Fibroblast of villous mesenchyme (primary cell): ENCODE measurements at regions not wholly inside any gene's neighbourhood (a gene's known extent, or its start where the extent isn't known, plus 50 kb on each side); places are given as distances from the start of the nearest gene placed in this dataset.
A peak's percentile ranks its signal among the peaks of the same experiment; 100 is the strongest.
"Not testable (repeated sequence)": the region's sequence is repeated elsewhere in the genome, so short reads cannot be mapped to it uniquely, and the experiment has no call there.

ENCODE experiments used
- DNase-seq: peaks from one replicate; pipeline ENCODE4 v3.0.0-alpha.2; 2010; ENCODE audit warnings: low read depth
- H3K4me3 ChIP-seq: 2 replicates; pipeline ENCODE4 v1.5.1; 2011; ENCODE audit warnings: low read depth, mild to moderate bottlenecking, low read length
- CTCF ChIP-seq: IDR thresholded peaks from 2 replicates; pipeline ENCODE4 v1.5.1; 2012; ENCODE audit warnings: low read depth, mild to moderate bottlenecking, low read length; ENCODE audit not compliant: insufficient read depth

- no peak for DNase-seq
- TF ChIP-seq CTCF, result no peak
- H3K4me3 ChIP-seq, result no peak overlapping the region
Measured at GRCh38 chr6:134753001-134753400, 196.9 kb downstream of the ALDH8A1 start.

- no peak for TF ChIP-seq CTCF
- no peak overlapping the region for H3K4me3 ChIP-seq
- no peak for DNase-seq
Measured at GRCh38 chr6:134752445-134752844, 197.5 kb downstream of the ALDH8A1 start.

- no peak for TF ChIP-seq CTCF
- H3K4me3 ChIP-seq, result no peak overlapping the region
- peak; percentile 43 for DNase-seq
Measured at GRCh38 chr6:134750669-134751068, 199.2 kb downstream of the ALDH8A1 start.

DNA sequence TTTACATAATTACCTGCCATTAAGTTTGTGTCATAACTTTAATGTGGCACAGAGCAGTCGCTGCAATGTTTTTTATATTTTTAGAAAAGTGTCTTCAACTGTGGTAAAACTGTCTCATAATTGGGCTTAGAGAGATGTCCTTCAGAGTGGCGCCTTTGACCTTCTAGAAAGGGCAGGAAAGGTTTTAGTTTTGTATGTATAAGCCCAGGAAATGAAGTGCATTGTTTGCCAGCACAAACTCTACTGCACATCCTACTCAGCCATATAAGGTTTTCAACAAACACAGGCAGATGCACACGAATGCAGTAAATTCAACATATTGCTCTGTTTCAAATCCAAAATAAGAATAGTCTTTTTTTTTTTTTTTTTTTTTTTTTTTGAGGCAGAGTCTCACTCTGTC, 201.4 kb downstream of the ALDH8A1 start:
- TF ChIP-seq CTCF, result no peak
- H3K4me3 ChIP-seq, result no peak overlapping the region
- DNase-seq, result no peak

- DNase-seq, result not testable (repeated sequence)
Measured at GRCh38 chr6:134747197-134747596, 202.7 kb downstream of the ALDH8A1 start.

GRCh38 chr6:134746140-134746539, 203.8 kb downstream of the ALDH8A1 start:
- H3K4me3 ChIP-seq, result no peak overlapping the region
- no peak for TF ChIP-seq CTCF
- DNase-seq, result no peak

More at GRCh38 chr6:134747197-134747596, 202.7 kb downstream of the ALDH8A1 start:
- not testable (repeated sequence) for H3K4me3 ChIP-seq

DNA sequence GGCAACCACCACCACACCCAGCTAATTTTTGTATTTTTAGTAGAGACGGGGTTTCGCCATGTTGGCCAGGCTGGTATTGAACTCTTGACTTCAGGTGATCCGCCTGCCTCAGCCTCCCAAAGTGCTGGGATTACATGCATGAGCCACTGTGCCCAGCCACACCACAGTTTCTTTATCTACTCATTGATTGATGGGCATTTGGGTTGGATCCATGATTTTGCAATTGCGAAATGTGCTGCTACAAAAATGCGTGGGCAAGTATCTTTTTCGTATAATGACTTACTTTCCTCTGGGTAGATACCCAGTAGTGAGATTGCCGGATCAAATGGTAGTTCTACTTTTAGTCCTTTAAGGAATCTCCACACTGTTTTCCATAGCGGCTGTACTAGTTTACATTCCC, 204.7 kb downstream of the ALDH8A1 start:
- H3K4me3 ChIP-seq, DNase-seq: not testable (repeated sequence)

- H3K4me3 ChIP-seq, result no peak overlapping the region
- no peak for TF ChIP-seq CTCF
- DNase-seq, result no peak
Measured at GRCh38 chr6:134744301-134744700, 205.6 kb downstream of the ALDH8A1 start.
